Activated naive CD8-positive, alpha-beta T cell treated with anti-CD3 and anti-CD28 coated beads, Interleukin-2, amount 50 U/mL, for 24 hours (primary cell): ENCODE measurements at regions not wholly inside any gene's neighbourhood (a gene's known extent, or its start where the extent isn't known, plus 50 kb on each side); places are given as distances from the start of the nearest gene placed in this dataset.

ENCODE experiments used
- ATAC-seq: fragments of 150-1000 bp; cut with Tn5 transposase; one replicate; pipeline ENCODE4 v1.10.0; 2021
- DNase-seq: peaks from one replicate; pipeline ENCODE4 v3.0.0; 2021
- H3K27ac Mint-ChIP-seq: one replicate; pipeline ENCODE4 v1.8.0; 2021; ENCODE audit warnings: mild to moderate bottlenecking, mixed read lengths
- H3K27me3 Mint-ChIP-seq: one replicate; pipeline ENCODE4 v1.8.0; 2021; ENCODE audit warnings: mixed read lengths
- H3K36me3 Mint-ChIP-seq: one replicate; pipeline ENCODE4 v1.8.0; 2021; ENCODE audit warnings: low read depth, mixed read lengths
- H3K4me1 Mint-ChIP-seq: one replicate; pipeline ENCODE4 v1.8.0; 2021; ENCODE audit warnings: mixed read lengths
- H3K4me3 Mint-ChIP-seq: one replicate; pipeline ENCODE4 v1.8.0; 2021; ENCODE audit warnings: mild to moderate bottlenecking, moderate library complexity, mixed read lengths
- H3K9me3 Mint-ChIP-seq: one replicate; pipeline ENCODE4 v1.8.0; 2021; ENCODE audit warnings: mixed read lengths

DNA sequence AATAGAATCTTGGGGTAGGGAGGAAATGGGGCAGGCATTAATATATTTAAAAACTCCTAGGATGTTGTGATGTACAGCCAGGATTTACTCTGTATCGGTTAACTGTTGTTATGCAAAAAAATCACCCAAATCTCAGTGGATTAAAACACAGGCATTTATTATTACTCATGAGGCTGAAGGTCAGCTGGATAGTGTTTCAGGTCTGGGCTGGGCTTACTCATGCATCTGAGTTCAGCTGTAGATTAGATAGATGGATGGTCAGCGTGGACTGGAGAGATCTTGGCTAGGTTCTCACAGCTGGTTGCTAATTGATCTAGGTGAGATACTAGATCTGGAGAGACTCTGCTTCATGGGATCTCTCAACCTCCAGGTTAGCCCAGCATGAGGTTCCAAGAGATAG is 131.4 kb downstream of the BTBD3 start:
- Mint-ChIP-seq H3K4me3 (no peak overlapping the region), H3K27me3 (no peaks in the 10 kb centered on the region), H3K9me3 (no peaks in the 10 kb centered on the region), H3K4me1 (peaks cover 8% of the 10 kb centered on the region), H3K36me3 (no peaks in the 10 kb centered on the region), H3K27ac (no peak overlapping the region)
- DNase-seq = no peak
- ATAC-seq = no peak

DNA sequence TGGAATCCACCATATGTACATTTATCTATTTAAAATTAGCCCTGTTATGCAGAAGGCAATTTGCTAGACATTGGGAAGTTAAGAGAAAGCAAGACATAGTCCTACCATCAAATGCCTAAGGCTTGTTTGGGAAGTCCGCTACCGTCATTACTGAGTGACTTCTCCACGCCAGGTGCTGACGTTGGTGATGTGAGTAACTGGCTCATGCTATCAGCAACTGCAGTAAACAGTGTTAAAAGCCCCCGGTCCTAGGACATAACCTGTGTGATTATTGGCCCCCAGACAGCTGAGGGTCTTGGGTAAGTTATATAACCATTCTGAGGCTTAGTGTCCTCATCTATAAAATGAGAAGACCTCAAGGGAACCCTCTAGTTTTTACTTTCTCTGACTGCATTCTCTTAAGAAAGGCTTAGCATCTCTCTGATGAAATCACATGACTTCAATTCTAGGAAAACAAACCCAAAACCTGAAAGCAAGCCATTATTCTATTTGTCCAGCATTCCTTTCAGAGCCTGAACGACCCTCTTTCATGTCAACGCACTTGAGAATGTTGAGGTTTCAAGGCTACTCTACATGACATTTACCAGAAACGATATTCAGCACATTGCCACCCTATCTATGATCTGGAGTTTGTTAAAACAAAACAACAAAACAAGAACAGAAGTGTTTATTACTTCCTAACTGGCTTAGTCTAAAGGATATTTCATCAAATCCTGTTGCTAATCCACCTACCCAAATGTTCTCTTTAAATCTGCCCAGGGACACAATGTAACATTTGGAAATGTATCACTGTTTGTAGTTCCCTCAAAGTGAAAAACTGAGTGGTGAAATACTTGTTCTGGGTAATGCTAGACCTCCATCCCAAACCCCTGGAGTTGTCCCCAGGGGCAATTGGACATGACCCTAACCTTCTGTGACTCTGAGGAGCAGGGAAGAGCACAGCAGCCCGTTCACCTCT is 133.8 kb downstream of the BTBD3 start:
- ATAC-seq (no peak), DNase-seq (no peak)
- Mint-ChIP-seq H3K4me1 (peaks cover 8% of the 10 kb centered on the region), H3K27me3 (no peaks in the 10 kb centered on the region), H3K4me3 (no peak overlapping the region), H3K36me3 (no peaks in the 10 kb centered on the region), H3K27ac (no peak overlapping the region), H3K9me3 (peaks cover 3% of the 10 kb centered on the region)

DNA sequence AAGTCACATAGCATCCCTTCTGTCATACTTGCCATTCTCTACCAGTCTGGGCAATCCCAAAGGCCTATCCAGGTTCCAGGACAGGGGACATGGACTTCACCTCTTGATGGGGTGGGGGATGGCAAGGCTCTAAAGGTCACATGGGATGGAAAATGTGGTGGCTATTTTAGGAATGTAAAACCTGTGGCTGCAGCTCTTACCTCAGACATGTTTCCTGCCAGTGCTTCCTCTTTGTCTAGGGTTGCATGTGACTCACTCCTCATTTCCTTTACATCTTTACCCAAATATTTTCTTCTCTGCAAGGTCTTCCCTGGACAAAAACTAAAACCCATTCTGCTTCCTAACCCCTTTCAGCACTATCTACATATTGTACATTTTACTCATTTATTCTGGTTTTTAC is 135.7 kb downstream of the BTBD3 start:
- peaks cover 3% of the 10 kb centered on the region for H3K9me3 Mint-ChIP-seq
- H3K27ac Mint-ChIP-seq = no peak overlapping the region
- H3K36me3 Mint-ChIP-seq = no peaks in the 10 kb centered on the region
- H3K27me3 Mint-ChIP-seq = no peaks in the 10 kb centered on the region
- ATAC-seq (no peak), DNase-seq (no peak)
- H3K4me1 Mint-ChIP-seq = peaks cover 8% of the 10 kb centered on the region
- no peak overlapping the region for H3K4me3 Mint-ChIP-seq

DNA sequence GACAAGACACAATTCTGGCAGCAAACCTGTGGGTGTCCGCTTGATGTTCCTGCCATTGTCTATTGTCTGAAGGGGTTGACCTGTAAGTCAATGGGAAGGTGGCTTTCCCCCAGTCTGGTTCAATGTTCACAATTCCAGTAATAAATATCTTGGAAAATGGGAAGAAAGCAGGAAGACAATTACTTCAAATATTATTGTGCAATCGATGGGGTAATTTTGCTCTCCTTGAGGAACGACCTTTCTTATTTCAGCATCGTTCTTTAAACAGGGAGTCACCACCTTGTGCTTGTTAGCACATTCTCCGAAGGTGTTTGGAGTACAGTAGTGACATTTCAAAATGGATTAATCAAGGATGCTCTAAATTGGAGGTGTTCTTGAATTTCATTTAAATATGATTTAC is 136.9 kb downstream of the BTBD3 start:
- H3K27me3 Mint-ChIP-seq = no peaks in the 10 kb centered on the region
- DNase-seq (no peak), ATAC-seq (no peak)
- H3K4me1 Mint-ChIP-seq = peaks cover 8% of the 10 kb centered on the region
- H3K27ac Mint-ChIP-seq = no peak overlapping the region
- no peaks in the 10 kb centered on the region for H3K36me3 Mint-ChIP-seq
- H3K4me3 Mint-ChIP-seq = no peak overlapping the region
- H3K9me3 Mint-ChIP-seq = peaks cover 3% of the 10 kb centered on the region

DNA sequence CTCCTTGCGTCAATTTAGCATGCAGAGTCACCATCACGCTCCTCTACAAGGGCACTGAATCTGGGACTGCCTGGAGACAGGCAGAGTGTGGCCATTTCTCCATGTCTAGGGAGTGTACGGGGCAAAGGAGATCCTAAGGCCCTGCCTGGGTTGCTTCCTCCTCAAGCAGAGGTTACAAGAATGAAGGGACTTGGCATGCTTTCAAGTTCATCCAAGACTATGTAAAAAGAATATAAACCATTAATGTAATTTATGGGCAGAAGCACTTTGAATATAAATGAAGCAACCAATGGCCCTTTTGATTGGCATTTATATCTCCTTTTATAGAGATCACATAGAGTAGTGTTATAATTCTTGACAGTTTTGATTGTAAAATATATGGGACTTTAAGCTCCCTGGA is 137.5 kb downstream of the BTBD3 start:
- Mint-ChIP-seq H3K4me1 (peaks cover 8% of the 10 kb centered on the region), H3K27ac (no peak overlapping the region), H3K4me3 (no peak overlapping the region), H3K9me3 (peaks cover 3% of the 10 kb centered on the region), H3K36me3 (no peaks in the 10 kb centered on the region), H3K27me3 (no peaks in the 10 kb centered on the region)
- no peak for ATAC-seq
- DNase-seq = no peak

DNA sequence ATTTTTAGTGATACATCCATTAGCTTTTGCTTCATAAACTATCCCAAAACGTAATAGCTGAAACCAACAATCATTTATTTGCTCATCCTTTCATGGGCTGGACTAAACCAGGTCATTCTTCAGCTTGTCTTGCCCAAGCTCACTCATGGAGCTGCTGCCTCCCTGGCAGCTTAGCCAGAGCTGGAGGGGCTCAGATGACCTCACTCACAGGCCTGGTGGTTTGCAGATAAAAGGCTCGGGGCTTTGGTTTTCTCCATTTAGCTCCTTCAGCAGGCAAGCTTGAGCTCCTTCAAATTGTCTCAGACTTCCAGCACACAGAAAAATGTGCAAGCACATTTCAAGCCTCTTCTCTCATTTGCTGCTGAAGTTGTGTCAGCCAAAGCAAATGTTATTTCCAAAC is 139.1 kb downstream of the BTBD3 start:
- DNase-seq (no peak), ATAC-seq (no peak)
- H3K27me3 Mint-ChIP-seq = no peaks in the 10 kb centered on the region
- no peaks in the 10 kb centered on the region for H3K36me3 Mint-ChIP-seq
- H3K9me3 Mint-ChIP-seq = peaks cover 3% of the 10 kb centered on the region
- H3K4me3 Mint-ChIP-seq = no peak overlapping the region
- H3K27ac Mint-ChIP-seq = no peak overlapping the region
- peaks cover 8% of the 10 kb centered on the region for H3K4me1 Mint-ChIP-seq

DNA sequence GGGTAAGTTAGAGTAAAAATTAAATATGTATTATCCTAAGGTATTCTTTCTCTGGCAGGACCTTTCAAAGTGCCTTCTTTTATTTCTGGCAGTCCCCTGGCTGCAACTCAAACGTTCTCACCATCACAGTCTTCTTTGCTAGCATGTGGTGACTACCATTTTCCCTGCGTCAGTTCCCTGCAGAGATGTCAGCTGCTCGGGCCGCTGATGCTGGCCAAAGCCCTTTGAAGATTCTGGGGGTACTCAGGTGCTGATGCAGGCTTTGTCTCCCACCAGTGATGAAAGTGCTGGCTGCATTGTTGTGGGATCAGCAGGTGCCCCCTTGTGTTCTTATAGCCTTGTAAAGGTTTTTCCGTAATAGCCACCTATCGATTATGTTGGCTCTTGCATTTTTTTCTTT is 140.1 kb downstream of the BTBD3 start:
- DNase-seq = no peak
- no peak for ATAC-seq
- Mint-ChIP-seq H3K27me3 (no peaks in the 10 kb centered on the region), H3K36me3 (no peaks in the 10 kb centered on the region), H3K9me3 (peaks cover 3% of the 10 kb centered on the region), H3K27ac (no peak overlapping the region), H3K4me3 (no peak overlapping the region), H3K4me1 (peaks cover 8% of the 10 kb centered on the region)

DNA sequence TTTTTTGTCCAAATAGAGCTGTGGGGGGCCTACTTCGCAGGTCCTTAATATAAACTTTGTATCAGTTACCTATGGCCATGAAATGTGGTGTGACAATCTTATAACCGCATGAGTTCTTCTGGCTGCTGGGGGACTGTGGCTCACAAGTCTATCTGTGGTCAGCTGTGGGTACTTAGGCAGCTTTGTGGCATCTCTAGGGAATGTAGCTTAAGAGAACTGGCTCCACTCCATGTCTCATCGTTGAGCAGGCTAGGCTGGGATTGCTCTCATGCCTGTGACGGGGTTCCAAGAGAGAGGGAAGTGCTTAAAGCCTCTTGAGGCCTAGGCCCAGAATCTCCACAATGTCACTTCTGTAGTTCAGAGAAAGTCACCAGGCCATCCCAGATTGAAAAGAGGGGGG is 140.5 kb downstream of the BTBD3 start:
- no peaks in the 10 kb centered on the region for H3K27me3 Mint-ChIP-seq
- H3K9me3 Mint-ChIP-seq = peaks cover 3% of the 10 kb centered on the region
- no peak for ATAC-seq
- no peak for DNase-seq
- H3K4me1 Mint-ChIP-seq = peaks cover 4% of the 10 kb centered on the region
- no peaks in the 10 kb centered on the region for H3K36me3 Mint-ChIP-seq
- no peak overlapping the region for H3K4me3 Mint-ChIP-seq
- H3K27ac Mint-ChIP-seq = no peak overlapping the region

DNA sequence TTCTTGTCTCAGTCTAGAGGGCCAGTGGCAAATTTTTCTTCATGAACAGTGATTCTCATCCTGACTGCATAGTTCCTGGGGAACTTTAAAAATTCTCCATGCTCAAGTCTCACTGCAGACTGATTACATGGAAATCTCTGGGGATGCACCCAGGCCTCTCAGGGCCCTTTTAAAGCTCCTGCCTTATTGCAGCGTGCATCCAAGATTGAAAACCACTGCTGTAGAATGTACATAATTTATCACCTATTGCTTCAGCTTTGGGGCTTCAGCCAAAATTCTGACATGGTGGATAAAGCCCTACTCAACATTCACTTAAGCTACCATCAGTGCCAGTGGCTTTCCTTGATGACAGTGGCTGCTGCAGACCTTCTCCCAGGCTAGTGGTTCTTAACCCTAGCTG is 143.8 kb downstream of the BTBD3 start:
- DNase-seq = no peak
- Mint-ChIP-seq H3K4me1 (no peaks in the 10 kb centered on the region), H3K27ac (no peak overlapping the region), H3K9me3 (no peaks in the 10 kb centered on the region), H3K36me3 (no peaks in the 10 kb centered on the region), H3K27me3 (no peaks in the 10 kb centered on the region), H3K4me3 (no peak overlapping the region)
- no peak for ATAC-seq

DNA sequence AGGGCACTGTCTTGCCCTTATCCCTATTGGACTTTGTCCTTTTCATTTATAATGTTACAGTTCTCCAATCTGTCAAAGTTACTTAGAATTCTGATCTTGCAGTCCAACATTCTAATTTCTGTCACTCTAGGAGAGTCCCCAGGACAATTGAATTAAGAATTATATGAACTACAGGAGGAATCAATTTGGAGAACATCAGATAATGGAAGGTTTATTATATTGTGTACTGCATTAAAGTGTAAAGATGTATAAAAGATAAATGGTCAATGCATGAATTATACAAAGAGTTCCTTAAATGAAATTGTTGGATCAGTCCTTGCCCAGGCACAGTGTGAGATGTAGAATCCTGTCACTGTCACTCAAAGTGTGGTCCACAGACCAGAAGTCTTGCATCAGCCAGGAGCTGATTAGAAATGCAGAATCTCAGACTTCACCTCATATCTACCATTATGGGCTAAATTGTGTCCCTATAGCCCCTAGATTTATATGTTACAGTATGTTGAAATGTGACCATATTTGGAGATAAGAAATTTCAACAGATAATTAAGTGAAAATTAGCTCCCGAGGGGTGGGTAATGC is 145.5 kb downstream of the BTBD3 start:
- DNase-seq = no peak
- Mint-ChIP-seq H3K27me3 (no peaks in the 10 kb centered on the region), H3K36me3 (no peaks in the 10 kb centered on the region), H3K9me3 (no peaks in the 10 kb centered on the region), H3K4me1 (no peaks in the 10 kb centered on the region), H3K4me3 (no peak overlapping the region), H3K27ac (no peak overlapping the region)
- ATAC-seq = no peak

DNA sequence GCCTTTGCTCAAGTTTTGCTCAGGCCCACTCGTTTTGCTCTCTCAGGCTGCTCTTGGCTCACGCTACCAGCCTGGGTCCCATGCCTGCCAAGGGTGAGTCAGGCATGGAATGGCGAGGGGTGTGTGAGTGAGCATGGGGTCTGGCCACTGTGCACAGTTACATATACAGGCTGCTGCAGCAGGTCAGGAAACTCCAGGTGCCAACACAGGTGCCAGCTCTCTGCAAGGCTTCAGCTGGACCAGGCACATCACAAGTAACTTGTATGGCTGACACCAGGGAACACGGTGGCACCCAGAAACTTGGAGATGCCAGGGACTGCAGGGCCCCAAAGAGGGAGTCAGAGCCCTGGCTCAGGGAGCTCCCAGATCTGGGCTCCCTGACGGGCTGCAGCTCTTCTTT is 146.8 kb downstream of the BTBD3 start:
- Mint-ChIP-seq H3K9me3 (no peaks in the 10 kb centered on the region), H3K27me3 (no peaks in the 10 kb centered on the region), H3K36me3 (no peaks in the 10 kb centered on the region), H3K4me1 (no peaks in the 10 kb centered on the region), H3K27ac (no peak overlapping the region), H3K4me3 (no peak overlapping the region)
- ATAC-seq (no peak), DNase-seq (no peak)

DNA sequence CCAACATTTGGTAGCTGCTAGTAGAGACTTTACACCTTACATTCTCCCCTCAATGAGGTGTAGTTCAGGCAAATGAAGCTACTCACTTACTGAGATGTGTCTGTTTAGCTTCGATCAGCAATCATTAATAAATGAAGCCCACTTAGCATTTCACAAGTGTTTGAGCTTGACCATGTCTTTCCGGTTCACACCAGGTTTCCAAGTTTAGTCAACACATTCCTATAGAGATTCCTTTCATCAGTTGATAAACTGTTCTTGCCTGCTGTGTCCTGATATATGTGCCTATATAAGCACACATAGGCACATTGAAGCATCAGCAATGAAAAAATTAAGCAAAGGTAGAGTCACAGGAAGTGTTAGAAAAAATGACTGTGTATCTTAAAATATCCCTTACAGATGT is 150.0 kb downstream of the BTBD3 start:
- no peaks in the 10 kb centered on the region for H3K4me1 Mint-ChIP-seq
- ATAC-seq (no peak), DNase-seq (no peak)
- no peaks in the 10 kb centered on the region for H3K27me3 Mint-ChIP-seq
- H3K9me3 Mint-ChIP-seq = no peaks in the 10 kb centered on the region
- H3K27ac Mint-ChIP-seq = no peak overlapping the region
- no peak overlapping the region for H3K4me3 Mint-ChIP-seq
- no peaks in the 10 kb centered on the region for H3K36me3 Mint-ChIP-seq

DNA sequence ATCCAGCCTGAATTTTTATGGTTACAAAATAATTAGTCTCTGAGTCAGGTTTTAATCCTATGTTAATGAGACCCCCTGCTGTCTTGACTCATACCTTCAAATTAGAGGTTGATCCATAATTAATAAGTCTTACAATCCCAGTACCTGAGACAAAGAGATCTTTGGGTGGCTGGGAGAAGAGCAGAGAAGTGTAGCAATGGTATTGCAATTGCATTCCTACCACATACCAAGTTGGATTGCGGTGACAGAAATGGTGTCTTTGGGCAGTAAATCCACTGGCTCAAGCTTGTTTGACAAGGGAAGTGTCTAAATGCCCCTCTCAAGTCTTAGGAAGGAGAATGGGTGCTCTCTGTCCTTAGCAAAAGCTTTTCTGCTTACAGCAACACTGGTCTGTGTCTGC is 150.4 kb downstream of the BTBD3 start:
- Mint-ChIP-seq H3K4me3 (no peak overlapping the region), H3K9me3 (no peaks in the 10 kb centered on the region), H3K27ac (no peak overlapping the region), H3K27me3 (no peaks in the 10 kb centered on the region), H3K4me1 (no peaks in the 10 kb centered on the region), H3K36me3 (no peaks in the 10 kb centered on the region)
- ATAC-seq = no peak
- DNase-seq = no peak

DNA sequence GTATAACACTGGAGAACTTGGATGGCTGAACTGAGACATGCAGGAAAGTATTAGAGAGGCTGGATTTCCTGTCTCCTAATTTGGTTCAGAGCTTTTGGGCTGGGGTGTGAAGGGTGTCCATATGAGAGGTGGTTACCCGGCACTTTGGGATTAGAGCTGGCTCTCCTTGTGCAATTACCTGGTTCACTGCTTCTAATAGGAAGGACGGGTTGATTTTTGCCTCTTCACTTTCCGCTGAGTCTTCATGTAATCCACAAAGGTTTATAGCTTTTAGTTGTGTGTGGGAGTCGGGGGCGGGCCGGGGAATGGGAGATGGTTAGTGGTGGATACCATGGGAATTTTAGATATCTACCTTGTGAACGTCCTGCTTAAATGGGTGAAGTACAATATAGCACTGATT is 151.5 kb downstream of the BTBD3 start:
- Mint-ChIP-seq H3K27me3 (no peaks in the 10 kb centered on the region), H3K27ac (no peak overlapping the region), H3K9me3 (no peaks in the 10 kb centered on the region), H3K36me3 (no peaks in the 10 kb centered on the region), H3K4me3 (no peak overlapping the region), H3K4me1 (no peaks in the 10 kb centered on the region)
- no peak for ATAC-seq
- DNase-seq = no peak

DNA sequence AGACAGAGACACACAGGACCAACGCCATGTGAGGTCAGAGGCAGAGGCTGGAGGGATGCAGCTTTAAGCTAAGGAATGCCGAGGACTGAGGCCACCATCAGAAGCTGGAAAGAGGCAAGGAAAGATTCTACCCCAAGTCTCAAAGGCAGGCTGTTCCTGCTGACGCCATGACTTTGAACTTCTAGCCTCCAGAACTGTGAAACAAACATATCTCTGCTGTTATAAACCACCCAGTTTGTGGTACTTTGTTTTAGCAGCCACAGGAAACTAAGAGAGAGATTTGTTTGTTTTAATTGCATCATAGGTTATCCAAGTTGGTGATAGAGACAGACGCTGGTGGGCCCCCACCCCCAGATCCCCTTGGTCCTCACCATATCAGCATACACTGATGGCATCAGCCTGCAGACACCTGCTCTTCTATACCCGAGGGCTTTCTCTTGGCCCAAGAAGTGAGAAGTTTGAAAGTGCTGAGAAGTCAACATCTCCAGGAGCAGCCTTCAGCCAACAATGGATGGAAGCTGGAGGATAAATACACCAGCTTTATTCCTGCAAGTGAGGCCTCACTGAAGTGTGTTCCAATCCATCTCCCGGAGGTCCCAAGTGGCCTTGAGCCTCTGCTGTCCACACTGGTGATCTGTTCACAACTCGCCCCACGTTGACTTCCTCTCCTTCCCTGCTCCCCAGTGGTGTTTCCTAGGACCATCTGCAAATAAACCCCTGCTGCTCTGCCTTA is 154.7 kb downstream of the BTBD3 start:
- DNase-seq (no peak), ATAC-seq (no peak)
- Mint-ChIP-seq H3K4me1 (no peaks in the 10 kb centered on the region), H3K27ac (no peak overlapping the region), H3K4me3 (no peak overlapping the region), H3K9me3 (no peaks in the 10 kb centered on the region), H3K27me3 (no peaks in the 10 kb centered on the region), H3K36me3 (no peaks in the 10 kb centered on the region)
